HEK293 (cell line): ENCODE measurements at regions not wholly inside any gene's neighbourhood (a gene's known extent, or its start where the extent isn't known, plus 50 kb on each side); places are given as distances from the start of the nearest gene placed in this dataset.

ENCODE experiments used
- CTCF ChIA-PET: fragments of 350-600 bp; formaldehyde crosslinking; extraction: SDS; loops from one replicate; lab custom pipeline; 2021; ENCODE audit warnings: antibody characterized with exemption; lab: Yijun Ruan, JAX
- POLR2A ChIA-PET: fragments of 300-600 bp; formaldehyde crosslinking; extraction: SDS; loops from one replicate; lab custom pipeline; 2020; ENCODE audit warnings: antibody characterized with exemption, inconsistent platforms; lab: Yijun Ruan, JAX
- H3K27ac ChIP-seq: fragments of 200-500 bp; sonication (Bioruptor generic); 2 replicates; pipeline ENCODE4 v1.5.1; 2014; ENCODE audit warnings: low read depth, low read length, control low read depth, inconsistent platforms; ENCODE audit errors: extremely low read depth
- H3K36me3 ChIP-seq, 2 experiments: fragments of 200-500 bp in 1 of 2; sonication (Bioruptor generic) in 1 of 2; 1 replicate in 1 of 2; 2 replicates in 1 of 2; pipeline ENCODE4 v1.5.1; 2014 to 2017; ENCODE audit warnings: inconsistent platforms in 2 of 2, low read length in 2 of 2; ENCODE audit not compliant: control insufficient read depth in 2 of 2, insufficient read depth in 1 of 2
- H3K4me1 ChIP-seq: fragments of 200-500 bp; sonication (Bioruptor generic); 2 replicates; pipeline ENCODE4 v1.5.1; 2014; ENCODE audit warnings: mild to moderate bottlenecking, low read length, inconsistent platforms; ENCODE audit not compliant: control insufficient read depth, insufficient read depth
- H3K4me3 ChIP-seq: 2 replicates; pipeline ENCODE4 v1.5.1; 2011; ENCODE audit warnings: low read depth, mild to moderate bottlenecking, control low read depth, low read length, moderate library complexity
- H3K9me3 ChIP-seq: fragments of 200-500 bp; sonication (Bioruptor generic); 2 replicates; pipeline ENCODE4 v1.5.1; 2014; ENCODE audit warnings: low read depth, low read length, inconsistent platforms; ENCODE audit not compliant: control insufficient read depth, insufficient read depth
- FEZF1 ChIP-seq: fragments of 450-650 bp; formaldehyde crosslinking; IDR thresholded peaks from 2 replicates; pipeline ENCODE4 v1.5.1; 2016; ENCODE audit warnings: missing biosample characterization, missing genetic modification characterization
- HOXD13 ChIP-seq: sonication (generic); formaldehyde crosslinking; IDR thresholded peaks from 2 replicates; pipeline ENCODE4 v1.8.0; 2022; ENCODE audit warnings: missing genetic modification reagents, borderline replicate concordance
- PRDM6 ChIP-seq: fragments of 450-650 bp; formaldehyde crosslinking; IDR thresholded peaks from 2 replicates; pipeline ENCODE4 v1.5.1; 2017; ENCODE audit warnings: missing biosample characterization, missing genetic modification characterization
- SCRT1 ChIP-seq: fragments of 450-650 bp; formaldehyde crosslinking; IDR thresholded peaks from 2 replicates; pipeline ENCODE4 v1.5.1; 2016; ENCODE audit warnings: missing biosample characterization, missing genetic modification characterization, borderline replicate concordance
- SP3 ChIP-seq: fragments of 450-650 bp; formaldehyde crosslinking; IDR thresholded peaks from 2 replicates; pipeline ENCODE4 v1.5.1; 2016; ENCODE audit warnings: missing biosample characterization, missing genetic modification characterization
- ZBTB26 ChIP-seq: fragments of 450-650 bp; formaldehyde crosslinking; optimal IDR thresholded peaks from 2 replicates; pipeline ENCODE3; 2016; ENCODE audit warnings: missing biosample characterization, mild to moderate bottlenecking, missing genetic modification characterization
- ZBTB7A ChIP-seq: fragments of 450-650 bp; formaldehyde crosslinking; IDR thresholded peaks from 2 replicates; pipeline ENCODE4 v1.5.1; 2016; ENCODE audit warnings: low read depth, missing biosample characterization, missing genetic modification characterization
- ZFP37 ChIP-seq: fragments of 450-650 bp; formaldehyde crosslinking; IDR thresholded peaks from 2 replicates; pipeline ENCODE4 v1.5.1; 2016; ENCODE audit warnings: missing biosample characterization, missing genetic modification characterization
- ZFP41 ChIP-seq: fragments of 450-650 bp; formaldehyde crosslinking; IDR thresholded peaks from 2 replicates; pipeline ENCODE4 v1.5.1; 2016; ENCODE audit warnings: missing biosample characterization, missing genetic modification characterization, borderline replicate concordance
- ZNF140 ChIP-seq: fragments of 450-650 bp; formaldehyde crosslinking; IDR thresholded peaks from 2 replicates; pipeline ENCODE4 v1.5.1; 2016; ENCODE audit warnings: missing biosample characterization, missing genetic modification characterization
- ZNF169 ChIP-seq: fragments of 450-650 bp; formaldehyde crosslinking; IDR thresholded peaks from 2 replicates; pipeline ENCODE4 v1.5.1; 2016; ENCODE audit warnings: missing biosample characterization, missing genetic modification characterization
- ZNF19 ChIP-seq: fragments of 450-650 bp; formaldehyde crosslinking; IDR thresholded peaks from 2 replicates; pipeline ENCODE4; 2016; ENCODE audit warnings: missing biosample characterization, missing genetic modification characterization, low read depth
- ZNF214 ChIP-seq: fragments of 450-650 bp; formaldehyde crosslinking; IDR thresholded peaks from 2 replicates; pipeline ENCODE4 v1.5.1; 2017; ENCODE audit warnings: missing biosample characterization, mild to moderate bottlenecking, missing genetic modification characterization, borderline replicate concordance
- ZNF223 ChIP-seq: fragments of 450-650 bp; formaldehyde crosslinking; IDR thresholded peaks from 2 replicates; pipeline ENCODE4 v1.5.1; 2016; ENCODE audit warnings: missing biosample characterization, missing genetic modification characterization
- ZNF311 ChIP-seq: fragments of 450-650 bp; formaldehyde crosslinking; IDR thresholded peaks from 2 replicates; pipeline ENCODE4 v1.5.1; 2017; ENCODE audit warnings: missing biosample characterization, missing genetic modification characterization, borderline replicate concordance
- ZNF341 ChIP-seq: fragments of 450-650 bp; formaldehyde crosslinking; IDR thresholded peaks from 2 replicates; pipeline ENCODE4; 2016; ENCODE audit warnings: low read depth, missing biosample characterization, missing genetic modification characterization
- ZNF350 ChIP-seq: fragments of 450-650 bp; formaldehyde crosslinking; IDR thresholded peaks from 2 replicates; pipeline ENCODE4 v1.5.0; 2017; ENCODE audit warnings: missing biosample characterization, mild to moderate bottlenecking, missing genetic modification characterization
- ZNF354C ChIP-seq: fragments of 450-650 bp; formaldehyde crosslinking; IDR thresholded peaks from 2 replicates; pipeline ENCODE4 v1.5.1; 2016; ENCODE audit warnings: missing biosample characterization, missing genetic modification characterization, low read depth, borderline replicate concordance
- ZNF394 ChIP-seq: fragments of 450-650 bp; formaldehyde crosslinking; IDR thresholded peaks from 2 replicates; pipeline ENCODE4 v1.5.1; 2016; ENCODE audit warnings: missing biosample characterization, missing genetic modification characterization, mild to moderate bottlenecking, moderate library complexity, borderline replicate concordance
- ZNF398 ChIP-seq: fragments of 450-650 bp; formaldehyde crosslinking; IDR thresholded peaks from 2 replicates; pipeline ENCODE4 v1.5.1; 2017; ENCODE audit warnings: missing biosample characterization, missing genetic modification characterization
- ZNF488 ChIP-seq: fragments of 450-650 bp; formaldehyde crosslinking; IDR thresholded peaks from 2 replicates; pipeline ENCODE4 v1.5.1; 2016; ENCODE audit warnings: missing biosample characterization, missing genetic modification characterization
- ZNF501 ChIP-seq: fragments of 450-650 bp; formaldehyde crosslinking; IDR thresholded peaks from 2 replicates; pipeline ENCODE4 v1.5.1; 2016; ENCODE audit warnings: missing biosample characterization, missing genetic modification characterization
- ZNF514 ChIP-seq: fragments of 450-650 bp; formaldehyde crosslinking; IDR thresholded peaks from 2 replicates; pipeline ENCODE4 v1.5.1; 2016; ENCODE audit warnings: missing biosample characterization, missing genetic modification characterization
- ZNF692 ChIP-seq: fragments of 450-650 bp; formaldehyde crosslinking; IDR thresholded peaks from 2 replicates; pipeline ENCODE4 v1.5.1; 2016; ENCODE audit warnings: missing biosample characterization, missing genetic modification characterization
- ZNF701 ChIP-seq: fragments of 450-650 bp; formaldehyde crosslinking; IDR thresholded peaks from 2 replicates; pipeline ENCODE4 v1.5.1; 2016; ENCODE audit warnings: missing biosample characterization, missing genetic modification characterization

GRCh38 chr3:29185706-29186105 lies 95.2 kb upstream of the RBMS3 start:
- no peaks in the 10 kb centered on the region for H3K4me1 ChIP-seq
- no peaks in the 10 kb centered on the region for H3K36me3 ChIP-seq
- no peaks in the 10 kb centered on the region for H3K9me3 ChIP-seq
- POLR2A ChIA-PET, result no interaction called here
- H3K27ac ChIP-seq, result no peak overlapping the region
- TF ChIP-seq ZFP41 (tag by site-specific recombination), result no peak
- no peak for TF ChIP-seq SCRT1
- TF ChIP-seq ZNF311, result no peak
- TF ChIP-seq SP3 (tag by site-specific recombination), result no peak
- TF ChIP-seq ZNF394, result no peak
- no peak for TF ChIP-seq HOXD13 (CRISPR knock-in tag)
- no peak for TF ChIP-seq ZNF223 (tag by site-specific recombination)
- no peak for TF ChIP-seq ZNF354C
- TF ChIP-seq ZNF514 (tag by site-specific recombination), result no peak
- no peak for TF ChIP-seq ZNF19 (tag by site-specific recombination)
- H3K4me3 ChIP-seq, result no peak overlapping the region
- CTCF ChIA-PET, result no interaction called here

- CTCF ChIA-PET, result interaction anchor here (0.6 kb wide), 1 partner anchor 10 kb away, joined by 3 read pairs; no protein-coding TSS in a partner anchor
- Histone ChIP-seq H3K4me3 (no peak overlapping the region), H3K4me1 (no peaks in the 10 kb centered on the region), H3K36me3 (no peaks in the 10 kb centered on the region), H3K9me3 (no peaks in the 10 kb centered on the region), H3K27ac (no peak overlapping the region)
- POLR2A ChIA-PET, result no interaction called here
- TF ChIP-seq FEZF1 (tag by site-specific recombination), result no peak
- no peak for TF ChIP-seq ZNF354C
- no peak for TF ChIP-seq ZFP37 (tag by site-specific recombination)
- TF ChIP-seq ZNF169 (tag by site-specific recombination), result no peak
- no peak for TF ChIP-seq ZNF140 (tag by site-specific recombination)
- no peak for TF ChIP-seq ZNF350
- no peak for TF ChIP-seq ZBTB26
- TF ChIP-seq, all 188 proteins: peak for 0
Observed at GRCh38 chr3:29186131-29186599, 94.7 kb upstream of the RBMS3 start.

GRCh38 chr3:29186982-29187725 lies 93.7 kb upstream of the RBMS3 start:
- POLR2A ChIA-PET, result no interaction called here
- no peaks in the 10 kb centered on the region for H3K36me3 ChIP-seq
- H3K27ac ChIP-seq, result 0 out of 2 replicates have a peak overlapping the region, but pooled peaks have one; percentile 10
- CTCF ChIA-PET, result interaction anchor here (0.6 kb wide), 2 partner anchors 11 to 177 kb away, joined by 3 read pairs; no protein-coding TSS in a partner anchor
- H3K4me1 ChIP-seq, result no peaks in the 10 kb centered on the region
- H3K4me3 ChIP-seq, result no peak overlapping the region
- H3K9me3 ChIP-seq, result no peaks in the 10 kb centered on the region
- TF ChIP-seq ZNF488 (tag by site-specific recombination) (no peak), PRDM6 (tag by site-specific recombination) (no peak), ZNF214 (tag by site-specific recombination) (no peak), ZNF692 (tag by site-specific recombination) (peak; percentile 50; the same call in 1 of the 2 replicates), ZBTB7A (tag by site-specific recombination) (no peak), SP3 (tag by site-specific recombination) (peak; percentile 46), ZNF341 (tag by site-specific recombination) (no peak), ZNF501 (no peak), ZNF398 (tag by site-specific recombination) (peak; percentile 52), ZNF701 (tag by site-specific recombination) (no peak)
